ENCODE measurements at regions not wholly inside any gene's neighbourhood (a gene's known extent, or its start where the extent isn't known, plus 50 kb on each side); places are given as distances from the start of the nearest gene placed in this dataset.
"Not testable (repeated sequence)": the region's sequence is repeated elsewhere in the genome, so short reads cannot be mapped to it uniquely, and the experiment has no call there.

- DNase-seq; H3K36me3 Mint-ChIP-seq; H3K9me3 Mint-ChIP-seq; H3K27me3 Mint-ChIP-seq; H3K4me1 ChIP-seq (ENCODE audit: insufficient read depth, low read length); H3K27ac ChIP-seq (ENCODE audit: low read depth, low read length); H3K27me3 ChIP-seq (ENCODE audit: insufficient read depth, low read length); H3K4me3 ChIP-seq (ENCODE audit: low read length in 2 of 2); H3K36me3 ChIP-seq (ENCODE audit: insufficient read depth, low read length); H3K4me3 Mint-ChIP-seq; POLR2A ChIA-PET (ENCODE audit: partially characterized antibody); CTCF ChIA-PET (ENCODE audit: partially characterized antibody); H3K4me1 Mint-ChIP-seq; H3K9me3 ChIP-seq (ENCODE audit: control insufficient read depth in 1 of 2, low read length in 2 of 2); H3K27ac Mint-ChIP-seq; intact Hi-C loops (cut with micrococcal nuclease): not testable (repeated sequence)
Measured at GRCh38 chr4:162739596-162739995, 427.1 kb downstream of the NAF1 start.

DNA sequence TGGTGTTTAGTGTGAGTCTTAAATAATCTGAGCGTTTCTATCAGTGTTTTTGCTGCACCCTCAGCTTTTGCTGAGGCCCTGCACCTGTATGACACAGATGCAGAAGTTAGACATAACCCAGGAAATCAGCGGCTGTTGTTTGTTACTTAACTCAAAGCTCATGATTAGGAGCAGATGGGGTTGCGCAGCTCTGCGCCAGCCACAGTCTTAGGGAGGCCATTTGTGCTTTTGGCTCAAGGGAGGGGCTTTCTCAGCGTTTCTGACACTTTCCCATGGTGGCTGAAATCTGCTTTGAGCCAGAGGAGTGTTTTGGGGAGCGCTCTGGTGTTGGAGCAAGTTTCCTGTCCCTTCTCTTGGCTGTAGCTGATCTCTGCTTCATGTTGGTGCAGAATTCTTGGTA, 433.8 kb downstream of the NAF1 start:
- intact Hi-C loops (cut with micrococcal nuclease): no loop called here
- H3K4me3 Mint-ChIP-seq: no peak overlapping the region
- no peak for DNase-seq
- H3K27ac Mint-ChIP-seq: no peak overlapping the region
- no peaks in the 10 kb centered on the region for H3K36me3 Mint-ChIP-seq
- Histone ChIP-seq H3K9me3 (ENCODE audit: control insufficient read depth in 1 of 2, low read length in 2 of 2) (no peaks in the 10 kb centered on the region), H3K4me1 (ENCODE audit: insufficient read depth, low read length) (no peaks in the 10 kb centered on the region), H3K27ac (ENCODE audit: low read depth, low read length) (no peak overlapping the region), H3K4me3 (ENCODE audit: low read length in 2 of 2) (no peak overlapping the region), H3K27me3 (ENCODE audit: insufficient read depth, low read length) (no peaks in the 10 kb centered on the region), H3K36me3 (ENCODE audit: insufficient read depth, low read length) (no peaks in the 10 kb centered on the region)
- ChIA-PET POLR2A (ENCODE audit: partially characterized antibody) (no interaction called here), CTCF (ENCODE audit: partially characterized antibody) (no interaction called here)
- no peaks in the 10 kb centered on the region for H3K27me3 Mint-ChIP-seq
- H3K4me1 Mint-ChIP-seq: no peaks in the 10 kb centered on the region
- no peaks in the 10 kb centered on the region for H3K9me3 Mint-ChIP-seq

GRCh38 chr4:162727766-162728165, 438.9 kb downstream of the NAF1 start:
- CTCF ChIA-PET (ENCODE audit: partially characterized antibody): no interaction called here
- no peaks in the 10 kb centered on the region for H3K4me1 Mint-ChIP-seq
- H3K4me1 ChIP-seq (ENCODE audit: insufficient read depth, low read length): no peaks in the 10 kb centered on the region
- H3K27ac ChIP-seq (ENCODE audit: low read depth, low read length): no peak overlapping the region
- H3K27me3 ChIP-seq (ENCODE audit: insufficient read depth, low read length): no peaks in the 10 kb centered on the region
- no peaks in the 10 kb centered on the region for H3K9me3 ChIP-seq (ENCODE audit: control insufficient read depth in 1 of 2, low read length in 2 of 2)
- H3K27ac Mint-ChIP-seq: no peak overlapping the region
- intact Hi-C loops (cut with micrococcal nuclease): no loop called here
- no peaks in the 10 kb centered on the region for H3K36me3 ChIP-seq (ENCODE audit: insufficient read depth, low read length)
- H3K4me3 Mint-ChIP-seq: no peak overlapping the region
- POLR2A ChIA-PET (ENCODE audit: partially characterized antibody): no interaction called here
- peaks cover 0 to 3% (median 0%) of the 10 kb centered on the region in 8 donors for H3K9me3 Mint-ChIP-seq
- H3K27me3 Mint-ChIP-seq: no peaks in the 10 kb centered on the region
- H3K36me3 Mint-ChIP-seq: no peaks in the 10 kb centered on the region
- no peak for DNase-seq
- no peak overlapping the region for H3K4me3 ChIP-seq (ENCODE audit: low read length in 2 of 2)

DNA sequence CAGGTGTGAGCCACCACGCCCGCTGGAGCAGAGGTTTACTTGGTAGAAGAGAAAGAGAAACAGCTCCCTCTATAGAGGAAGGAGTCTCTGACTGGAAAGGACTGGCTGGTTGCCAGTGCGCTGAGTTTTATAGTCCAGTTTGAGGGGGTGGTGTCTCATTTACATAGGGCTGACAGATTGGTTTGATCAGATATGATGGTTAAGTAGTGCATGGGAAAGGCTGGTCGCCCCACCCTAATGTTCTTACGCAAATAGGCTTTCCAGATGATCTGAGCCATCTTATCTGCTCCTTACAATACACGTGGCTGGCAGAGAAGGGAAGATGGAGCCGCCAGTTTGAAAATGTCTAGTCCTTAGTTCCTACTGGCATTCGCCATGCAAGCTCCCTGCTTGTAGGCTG, 439.5 kb downstream of the NAF1 start:
- H3K4me1 ChIP-seq (ENCODE audit: insufficient read depth, low read length): no peaks in the 10 kb centered on the region
- no peak overlapping the region for H3K4me3 ChIP-seq (ENCODE audit: low read length in 2 of 2)
- no peak overlapping the region for H3K27ac ChIP-seq (ENCODE audit: low read depth, low read length)
- H3K27me3 ChIP-seq (ENCODE audit: insufficient read depth, low read length): no peaks in the 10 kb centered on the region
- H3K9me3 ChIP-seq (ENCODE audit: control insufficient read depth in 1 of 2, low read length in 2 of 2): no peaks in the 10 kb centered on the region
- no peaks in the 10 kb centered on the region for H3K36me3 ChIP-seq (ENCODE audit: insufficient read depth, low read length)
- intact Hi-C loops (cut with micrococcal nuclease): no loop called here
- DNase-seq: no peak
- peaks cover 0 to 3% (median 0%) of the 10 kb centered on the region in 8 donors for H3K9me3 Mint-ChIP-seq
- ChIA-PET POLR2A (ENCODE audit: partially characterized antibody) (no interaction called here), CTCF (ENCODE audit: partially characterized antibody) (no interaction called here)
- H3K36me3 Mint-ChIP-seq: no peaks in the 10 kb centered on the region
- no peak overlapping the region for H3K4me3 Mint-ChIP-seq
- H3K27me3 Mint-ChIP-seq: no peaks in the 10 kb centered on the region
- H3K27ac Mint-ChIP-seq: no peak overlapping the region
- no peaks in the 10 kb centered on the region for H3K4me1 Mint-ChIP-seq

DNA sequence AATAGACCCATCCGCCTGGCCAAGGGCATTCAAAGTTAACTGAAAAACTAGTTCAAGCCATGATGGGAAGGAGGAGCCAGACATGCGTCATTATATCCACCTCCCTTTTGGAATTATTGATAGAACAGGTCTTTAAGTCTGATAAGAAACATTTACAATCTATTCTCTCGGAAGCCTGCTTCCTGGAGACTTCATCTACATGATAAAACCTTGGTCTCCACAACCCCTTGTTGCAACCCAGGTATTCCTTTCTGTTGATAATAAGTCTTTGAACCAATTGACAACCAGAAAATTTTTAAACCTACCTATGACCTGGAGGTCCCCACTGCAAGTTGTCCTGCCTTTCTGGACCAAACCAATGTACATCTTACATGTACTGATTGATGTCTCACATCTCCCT, 451.3 kb downstream of the NAF1 start:
- Mint-ChIP-seq H3K9me3 (peaks cover 0 to 7% (median 3%) of the 10 kb centered on the region in 8 donors), H3K27me3 (no peaks in the 10 kb centered on the region), H3K4me1 (no peaks in the 10 kb centered on the region), H3K4me3 (no peak overlapping the region), H3K27ac (no peak overlapping the region), H3K36me3 (no peaks in the 10 kb centered on the region)
- no peaks in the 10 kb centered on the region for H3K36me3 ChIP-seq (ENCODE audit: insufficient read depth, low read length)
- POLR2A ChIA-PET (ENCODE audit: partially characterized antibody): no interaction called here
- CTCF ChIA-PET (ENCODE audit: partially characterized antibody): no interaction called here
- no peak overlapping the region for H3K27ac ChIP-seq (ENCODE audit: low read depth, low read length)
- H3K4me3 ChIP-seq (ENCODE audit: low read length in 2 of 2): no peak overlapping the region
- H3K4me1 ChIP-seq (ENCODE audit: insufficient read depth, low read length): no peaks in the 10 kb centered on the region
- H3K9me3 ChIP-seq (ENCODE audit: control insufficient read depth in 1 of 2, low read length in 2 of 2): no peaks in the 10 kb centered on the region
- intact Hi-C loops (cut with micrococcal nuclease): no loop called here
- H3K27me3 ChIP-seq (ENCODE audit: insufficient read depth, low read length): no peaks in the 10 kb centered on the region
- no peak for DNase-seq

- Mint-ChIP-seq H3K27ac (no peak overlapping the region), H3K9me3 (peaks cover 0 to 12% (median 2%) of the 10 kb centered on the region in 8 donors), H3K4me1 (no peaks in the 10 kb centered on the region), H3K4me3 (no peak overlapping the region), H3K27me3 (no peaks in the 10 kb centered on the region), H3K36me3 (no peaks in the 10 kb centered on the region)
- H3K27me3 ChIP-seq (ENCODE audit: insufficient read depth, low read length): no peaks in the 10 kb centered on the region
- no peaks in the 10 kb centered on the region for H3K4me1 ChIP-seq (ENCODE audit: insufficient read depth, low read length)
- no peak overlapping the region for H3K27ac ChIP-seq (ENCODE audit: low read depth, low read length)
- ChIA-PET POLR2A (ENCODE audit: partially characterized antibody) (no interaction called here), CTCF (ENCODE audit: partially characterized antibody) (no interaction called here)
- H3K9me3 ChIP-seq (ENCODE audit: control insufficient read depth in 1 of 2, low read length in 2 of 2): no peaks in the 10 kb centered on the region
- H3K4me3 ChIP-seq (ENCODE audit: low read length in 2 of 2): no peak overlapping the region
- no peaks in the 10 kb centered on the region for H3K36me3 ChIP-seq (ENCODE audit: insufficient read depth, low read length)
- intact Hi-C loops (cut with micrococcal nuclease): no loop called here
- no peak for DNase-seq
Measured at GRCh38 chr4:162707962-162708361, 458.7 kb downstream of the NAF1 start.

DNA sequence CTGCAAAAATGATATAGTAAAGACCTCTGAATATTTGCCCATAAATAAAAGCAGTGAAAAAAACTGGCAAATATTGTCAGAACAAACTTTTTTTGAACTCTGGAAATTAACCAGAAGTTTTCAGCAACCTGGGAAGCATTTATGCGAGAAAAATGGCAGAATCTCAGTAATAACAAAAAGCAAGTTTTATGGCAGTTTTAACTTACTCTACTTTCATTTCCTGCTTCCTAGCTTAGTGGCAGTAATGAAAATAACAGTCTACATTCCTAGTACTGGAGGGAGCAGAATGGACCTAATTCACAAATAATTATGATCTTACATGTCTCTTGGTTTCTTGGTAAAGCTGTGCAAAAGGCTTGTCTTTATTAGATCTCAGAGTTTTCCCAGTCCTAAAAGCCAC, 460.1 kb downstream of the NAF1 start:
- ChIA-PET POLR2A (ENCODE audit: partially characterized antibody) (no interaction called here), CTCF (ENCODE audit: partially characterized antibody) (no interaction called here)
- Mint-ChIP-seq H3K4me1 (no peaks in the 10 kb centered on the region), H3K27ac (no peak overlapping the region), H3K36me3 (no peaks in the 10 kb centered on the region), H3K4me3 (no peak overlapping the region), H3K9me3 (peaks cover 0 to 10% (median 0%) of the 10 kb centered on the region in 8 donors), H3K27me3 (no peaks in the 10 kb centered on the region)
- H3K27me3 ChIP-seq (ENCODE audit: insufficient read depth, low read length): no peaks in the 10 kb centered on the region
- H3K4me1 ChIP-seq (ENCODE audit: insufficient read depth, low read length): no peaks in the 10 kb centered on the region
- no peak for DNase-seq
- H3K36me3 ChIP-seq (ENCODE audit: insufficient read depth, low read length): no peaks in the 10 kb centered on the region
- H3K27ac ChIP-seq (ENCODE audit: low read depth, low read length): no peak overlapping the region
- no peak overlapping the region for H3K4me3 ChIP-seq (ENCODE audit: low read length in 2 of 2)
- intact Hi-C loops (cut with micrococcal nuclease): no loop called here
- no peaks in the 10 kb centered on the region for H3K9me3 ChIP-seq (ENCODE audit: control insufficient read depth in 1 of 2, low read length in 2 of 2)

GRCh38 chr4:162706051-162706450, 460.6 kb downstream of the NAF1 start:
- H3K9me3 ChIP-seq (ENCODE audit: control insufficient read depth in 1 of 2, low read length in 2 of 2): no peaks in the 10 kb centered on the region
- POLR2A ChIA-PET (ENCODE audit: partially characterized antibody): no interaction called here
- Mint-ChIP-seq H3K4me3 (no peak overlapping the region), H3K27ac (no peak overlapping the region), H3K4me1 (no peaks in the 10 kb centered on the region), H3K9me3 (peaks cover 0 to 10% (median 0%) of the 10 kb centered on the region in 8 donors), H3K27me3 (no peaks in the 10 kb centered on the region), H3K36me3 (no peaks in the 10 kb centered on the region)
- DNase-seq: no peak
- CTCF ChIA-PET (ENCODE audit: partially characterized antibody): no interaction called here
- H3K4me3 ChIP-seq (ENCODE audit: low read length in 2 of 2): no peak overlapping the region
- H3K27me3 ChIP-seq (ENCODE audit: insufficient read depth, low read length): no peaks in the 10 kb centered on the region
- no peak overlapping the region for H3K27ac ChIP-seq (ENCODE audit: low read depth, low read length)
- no peaks in the 10 kb centered on the region for H3K36me3 ChIP-seq (ENCODE audit: insufficient read depth, low read length)
- intact Hi-C loops (cut with micrococcal nuclease): no loop called here
- H3K4me1 ChIP-seq (ENCODE audit: insufficient read depth, low read length): no peaks in the 10 kb centered on the region
